Loucy (cell line): ENCODE measurements at regions not wholly inside any gene's neighbourhood (a gene's known extent, or its start where the extent isn't known, plus 50 kb on each side); places are given as distances from the start of the nearest gene placed in this dataset.

ENCODE experiments used
- H2AFZ ChIP-seq: fragments of 200-600 bp; sonication (generic); 2 replicates; pipeline ENCODE4 v1.6.0; 2016; ENCODE audit warnings: antibody characterized with exemption, mild to moderate bottlenecking, low read length, moderate library complexity
- H3F3A ChIP-seq: fragments of 200-600 bp; 2 replicates; pipeline ENCODE4 v1.6.0; 2016; ENCODE audit warnings: antibody characterized with exemption, low read depth, mild to moderate bottlenecking
- H3K27me3 ChIP-seq: fragments of 200-600 bp; sonication (generic); 2 replicates; pipeline ENCODE4 v1.6.1; 2014; ENCODE audit warnings: low read length, mild to moderate bottlenecking; ENCODE audit not compliant: insufficient read depth, poor library complexity, severe bottlenecking
- H3K36me3 ChIP-seq: fragments of 200-600 bp; sonication (generic); 2 replicates; pipeline ENCODE4 v1.6.1; 2016; ENCODE audit warnings: low read length; ENCODE audit not compliant: insufficient read depth
- H3K4me1 ChIP-seq: fragments of 200-600 bp; sonication (generic); 2 replicates; pipeline ENCODE4 v1.5.1; 2014; ENCODE audit warnings: low read length, mild to moderate bottlenecking; ENCODE audit not compliant: insufficient read depth, poor library complexity, severe bottlenecking
- H3K4me2 ChIP-seq: fragments of 200-600 bp; sonication (generic); 2 replicates; pipeline ENCODE4 v1.6.0; 2014; ENCODE audit warnings: antibody characterized with exemption, low read length, low read depth, mild to moderate bottlenecking; ENCODE audit not compliant: poor library complexity, severe bottlenecking
- H3K4me3 ChIP-seq: fragments of 200-600 bp; sonication (generic); 2 replicates; pipeline ENCODE4 v1.5.1; 2014; ENCODE audit warnings: low read length, mild to moderate bottlenecking, mixed read lengths; ENCODE audit not compliant: poor library complexity, severe bottlenecking
- H3K79me2 ChIP-seq: fragments of 200-600 bp; sonication (generic); 2 replicates; pipeline ENCODE4 v1.6.1; 2014; ENCODE audit warnings: low read length; ENCODE audit not compliant: insufficient read depth
- H3K9ac ChIP-seq: fragments of 200-600 bp; sonication (generic); 2 replicates; pipeline ENCODE4 v1.6.0; 2014; ENCODE audit warnings: mild to moderate bottlenecking, low read depth, low read length, moderate library complexity; ENCODE audit not compliant: poor library complexity, severe bottlenecking
- H3K9me2 ChIP-seq: fragments of 200-600 bp; sonication (generic); replicated peaks from 2 replicates; pipeline ENCODE4 v1.6.1; 2016; ENCODE audit warnings: low read depth, low read length, mixed read lengths
- H3K9me3 ChIP-seq: fragments of 200-600 bp; sonication (generic); 2 replicates; pipeline ENCODE4 v1.6.1; 2014; ENCODE audit warnings: mild to moderate bottlenecking, antibody characterized with exemption, low read length, low read depth; ENCODE audit not compliant: insufficient read depth
- H4K20me1 ChIP-seq: fragments of 200-600 bp; sonication (generic); 2 replicates; pipeline ENCODE4 v1.6.0; 2014; ENCODE audit warnings: antibody characterized with exemption, low read length, mild to moderate bottlenecking; ENCODE audit not compliant: insufficient read depth, poor library complexity, severe bottlenecking
- CTCF ChIP-seq: fragments of 200-600 bp; sonication (generic); conservative IDR thresholded peaks from 2 replicates; pipeline ENCODE4 v1.5.1; 2014; ENCODE audit warnings: mild to moderate bottlenecking, antibody characterized with exemption, low read length
- EZH2phosphoT487 ChIP-seq: fragments of 200-600 bp; IDR thresholded peaks from 2 replicates; pipeline ENCODE4 v1.6.1; 2018; ENCODE audit warnings: antibody characterized with exemption, mild to moderate bottlenecking, moderate library complexity, borderline replicate concordance

DNA sequence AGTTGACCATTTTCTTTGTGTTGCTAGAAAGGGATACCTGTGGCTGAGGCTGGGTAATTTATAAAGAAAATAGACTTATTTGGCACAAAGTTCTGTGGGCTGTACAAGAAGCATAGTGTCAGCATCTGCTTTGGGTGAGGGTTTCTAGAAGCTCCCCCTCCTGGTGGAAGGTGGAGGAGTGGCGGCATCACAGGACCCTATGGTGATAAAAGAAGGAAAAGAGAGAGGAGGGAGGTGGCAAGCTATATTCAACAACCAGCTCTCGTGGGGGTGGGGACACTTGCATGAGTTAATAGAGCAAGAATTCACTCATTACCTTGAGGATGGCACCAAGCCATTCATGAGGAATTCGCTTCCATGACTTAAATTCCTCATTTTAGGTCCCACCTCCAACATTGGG lies 2041.4 kb upstream of the CDH9 start:
- H3F3A ChIP-seq: no peaks in the 10 kb centered on the region
- TF ChIP-seq CTCF: peak; percentile 23
- TF ChIP-seq EZH2phosphoT487: no peak
- H4K20me1 ChIP-seq: no peaks in the 10 kb centered on the region
- no peaks in the 10 kb centered on the region for H3K27me3 ChIP-seq
- no peak overlapping the region for H3K9ac ChIP-seq
- no peaks in the 10 kb centered on the region for H3K36me3 ChIP-seq
- H3K9me3 ChIP-seq: no peaks in the 10 kb centered on the region; the same call in 1 of the 2 replicates
- no peak overlapping the region for H3K4me3 ChIP-seq
- no peaks in the 10 kb centered on the region for H3K9me2 ChIP-seq
- no peak overlapping the region for H3K4me2 ChIP-seq
- H3K4me1 ChIP-seq: no peaks in the 10 kb centered on the region
- no peak overlapping the region for H2AFZ ChIP-seq
- no peaks in the 10 kb centered on the region for H3K79me2 ChIP-seq

DNA sequence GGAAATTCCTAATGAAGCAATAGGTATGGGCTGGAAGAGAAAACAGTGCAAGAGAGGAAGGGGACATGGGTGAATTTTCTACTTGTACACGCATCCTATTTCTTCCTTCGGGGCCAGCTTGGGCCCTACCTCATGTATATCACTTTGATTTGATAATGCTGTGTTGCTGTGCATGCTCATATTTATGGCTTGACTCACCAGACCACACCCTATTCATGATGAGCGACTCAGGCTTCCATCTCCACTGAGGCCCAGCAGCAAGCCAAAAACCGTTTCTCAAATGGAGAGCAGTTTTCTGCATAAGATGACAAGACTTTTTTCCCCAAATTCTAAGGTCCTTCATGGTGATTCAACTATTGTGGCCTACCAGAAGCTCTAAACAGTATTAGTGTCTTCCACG lies 2039.1 kb upstream of the CDH9 start:
- Histone ChIP-seq H4K20me1 (no peaks in the 10 kb centered on the region), H3K9me2 (no peaks in the 10 kb centered on the region), H3K4me2 (no peak overlapping the region), H2AFZ (no peak overlapping the region), H3K36me3 (no peaks in the 10 kb centered on the region), H3K79me2 (no peaks in the 10 kb centered on the region), H3K4me1 (no peaks in the 10 kb centered on the region), H3K9me3 (no peaks in the 10 kb centered on the region; the same call in 1 of the 2 replicates), H3K27me3 (no peaks in the 10 kb centered on the region), H3K4me3 (no peak overlapping the region), H3K9ac (no peak overlapping the region), H3F3A (no peaks in the 10 kb centered on the region)
- TF ChIP-seq EZH2phosphoT487 (no peak), CTCF (no peak)

GRCh38 chr5:29069104-29069402 lies 2030.7 kb upstream of the CDH9 start:
- Histone ChIP-seq H3K9ac (no peak overlapping the region), H2AFZ (no peak overlapping the region), H3K9me3 (no peaks in the 10 kb centered on the region), H3K9me2 (no peaks in the 10 kb centered on the region), H3K27me3 (no peaks in the 10 kb centered on the region), H3F3A (no peaks in the 10 kb centered on the region), H3K36me3 (no peaks in the 10 kb centered on the region), H3K4me3 (no peak overlapping the region), H3K79me2 (no peaks in the 10 kb centered on the region), H3K4me2 (no peak overlapping the region), H4K20me1 (no peaks in the 10 kb centered on the region), H3K4me1 (no peaks in the 10 kb centered on the region)
- TF ChIP-seq CTCF: no peak
- TF ChIP-seq EZH2phosphoT487: no peak
